ENCODE measurements at regions not wholly inside any gene's neighbourhood (a gene's known extent, or its start where the extent isn't known, plus 50 kb on each side); places are given as distances from the start of the nearest gene placed in this dataset.

DNA sequence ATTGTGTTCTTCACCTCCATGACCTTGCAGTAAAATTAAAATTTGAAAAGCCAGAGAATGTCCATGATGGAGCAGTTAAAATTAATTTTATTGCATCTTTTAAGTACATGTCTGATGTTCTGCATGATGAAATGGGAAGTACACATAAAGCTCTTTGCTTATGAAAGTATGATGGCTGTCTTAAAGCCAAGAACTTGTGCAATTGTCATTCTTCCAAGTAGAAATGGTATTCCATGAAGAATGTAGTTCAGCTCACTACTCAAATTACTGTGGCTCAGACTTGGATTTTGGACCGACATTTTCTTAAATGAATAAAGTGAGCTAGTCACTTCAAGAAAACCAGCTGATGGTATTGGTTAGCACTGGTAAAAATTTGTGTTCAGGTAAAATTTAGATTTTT, 161.7 kb upstream of the CXCL13 start:
- TF ChIP-seq, protein P1, sequence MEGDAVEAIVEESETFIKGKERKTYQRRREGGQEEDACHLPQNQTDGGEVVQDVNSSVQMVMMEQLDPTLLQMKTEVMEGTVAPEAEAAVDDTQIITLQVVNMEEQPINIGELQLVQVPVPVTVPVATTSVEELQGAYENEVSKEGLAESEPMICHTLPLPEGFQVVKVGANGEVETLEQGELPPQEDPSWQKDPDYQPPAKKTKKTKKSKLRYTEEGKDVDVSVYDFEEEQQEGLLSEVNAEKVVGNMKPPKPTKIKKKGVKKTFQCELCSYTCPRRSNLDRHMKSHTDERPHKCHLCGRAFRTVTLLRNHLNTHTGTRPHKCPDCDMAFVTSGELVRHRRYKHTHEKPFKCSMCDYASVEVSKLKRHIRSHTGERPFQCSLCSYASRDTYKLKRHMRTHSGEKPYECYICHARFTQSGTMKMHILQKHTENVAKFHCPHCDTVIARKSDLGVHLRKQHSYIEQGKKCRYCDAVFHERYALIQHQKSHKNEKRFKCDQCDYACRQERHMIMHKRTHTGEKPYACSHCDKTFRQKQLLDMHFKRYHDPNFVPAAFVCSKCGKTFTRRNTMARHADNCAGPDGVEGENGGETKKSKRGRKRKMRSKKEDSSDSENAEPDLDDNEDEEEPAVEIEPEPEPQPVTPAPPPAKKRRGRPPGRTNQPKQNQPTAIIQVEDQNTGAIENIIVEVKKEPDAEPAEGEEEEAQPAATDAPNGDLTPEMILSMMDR (IDR thresholded peaks at IDR 0.05) = no peak
- no peak for TF ChIP-seq ZFX (IDR thresholded peaks at IDR 0.05; ENCODE audit: borderline replicate concordance)

Measured in 22Rv1 (cell line).